Spleen (tissue), 11 donors: ENCODE measurements at regions not wholly inside any gene's neighbourhood (a gene's known extent, or its start where the extent isn't known, plus 50 kb on each side); places are given as distances from the start of the nearest gene placed in this dataset.

Experiments
- DNase-seq: peaks from one replicate; pipeline ENCODE4 v3.0.0-alpha.2; 2020
- H3K27ac ChIP-seq, 8 donors: fragments of 200-600 bp; sonication (generic) in 7 of 8; 1 replicate in 4 of 8; 2 replicates in 4 of 8; pipeline versions ENCODE4 v1.5.0 to v1.8.0; 2016 to 2021; ENCODE audit warnings: inconsistent platforms in 4 of 8, mild to moderate bottlenecking in 4 of 8, moderate library complexity in 1 of 8
- H3K27me3 ChIP-seq, 7 donors: fragments of 200-600 bp; sonication (generic) in 6 of 7; replicated peaks in 1 of 7; 1 replicate in 4 of 7; 2 replicates in 3 of 7; pipeline versions ENCODE4 v1.5.0 to v1.8.0; 2016 to 2021; ENCODE audit warnings: inconsistent platforms in 3 of 7, mild to moderate bottlenecking in 1 of 7
- H3K36me3 ChIP-seq, 6 donors: fragments of 200-600 bp; sonication (generic) in 5 of 6; 1 replicate in 4 of 6; 2 replicates in 2 of 6; pipeline versions ENCODE4 v1.5.0 to v1.8.0; 2016 to 2021; ENCODE audit warnings: inconsistent platforms in 2 of 6
- H3K4me1 ChIP-seq, 6 donors: fragments of 200-600 bp; sonication (generic) in 5 of 6; 1 replicate in 3 of 6; 2 replicates in 3 of 6; pipeline versions ENCODE4 v1.5.0 to v1.8.0; 2016 to 2021; ENCODE audit warnings: inconsistent platforms in 3 of 6
- H3K4me3 ChIP-seq, 8 donors: fragments of 200-600 bp; sonication (generic) in 7 of 8; 1 replicate in 4 of 8; 2 replicates in 4 of 8; pipeline versions ENCODE4 v1.5.0 to v1.8.0; 2016 to 2021; ENCODE audit warnings: inconsistent platforms in 4 of 8, mild to moderate bottlenecking in 4 of 8, moderate library complexity in 2 of 8
- H3K9me3 ChIP-seq, 8 donors: fragments of 200-600 bp; sonication (generic) in 7 of 8; 1 replicate in 4 of 8; 2 replicates in 4 of 8; pipeline versions ENCODE4 v1.5.0 to v1.8.0; 2016 to 2021; ENCODE audit warnings: inconsistent platforms in 4 of 8
- CTCF ChIP-seq, 11 experiments: fragments of 200-600 bp in 7 of 11; fragments of 450-650 bp in 4 of 11; sonication (generic) in 4 of 11; IDR thresholded peaks in 8 of 11; conservative IDR thresholded peaks in 3 of 11; 1 replicate in 7 of 11; 2 replicates in 4 of 11; pipeline versions ENCODE4 v1.4.0 to v1.8.0; 2016 to 2021; ENCODE audit warnings: antibody characterized with exemption in 11 of 11, inconsistent platforms in 4 of 11, mild to moderate bottlenecking in 1 of 11
- POLR2A ChIP-seq, 3 donors: fragments of 450-650 bp; IDR thresholded peaks; one replicate each; pipeline ENCODE4 v1.5.1; 2017; ENCODE audit warnings: antibody characterized with exemption in 3 of 3, mild to moderate bottlenecking in 1 of 3
- POLR2AphosphoS5 ChIP-seq, 3 donors: sonication (generic); formaldehyde crosslinking; IDR thresholded peaks; one replicate each; pipeline ENCODE4 v1.5.1; 2017; ENCODE audit warnings: antibody characterized with exemption in 3 of 3
- WGBS, 5 donors: extraction: QIAGEN DNeasy Blood & Tissue Kit in 3 of 5; methylation state at CpG; one replicate each; pipeline versions ENCODE4 v1.1.5 to v1.1.7; 2013 to 2018; 5-methylcytosine and 5-hydroxymethylcytosine counted together
- intact Hi-C: fragments of 100-400 bp; cut with DNase I; formaldehyde crosslinking; loops from one replicate; pipeline ENCODE4 v1.15.0; 2023; ENCODE audit warnings: low total_unique reads
- donor health status: healthy with polysubstance abuse.
- donor health status: DM: no; HTN: no; CAD: no; lungs with moderate emphysema.
- donor health status: DM: no; HTN: no; CAD: no.
- donor health status: Bipolar disorder and iron deficiency.
- donor health status: healthy.
- donor health status: DM: no; HTN: no; CAD: no.
- donor health status: DM: yes; HTN: yes; CAD: no.

DNA sequence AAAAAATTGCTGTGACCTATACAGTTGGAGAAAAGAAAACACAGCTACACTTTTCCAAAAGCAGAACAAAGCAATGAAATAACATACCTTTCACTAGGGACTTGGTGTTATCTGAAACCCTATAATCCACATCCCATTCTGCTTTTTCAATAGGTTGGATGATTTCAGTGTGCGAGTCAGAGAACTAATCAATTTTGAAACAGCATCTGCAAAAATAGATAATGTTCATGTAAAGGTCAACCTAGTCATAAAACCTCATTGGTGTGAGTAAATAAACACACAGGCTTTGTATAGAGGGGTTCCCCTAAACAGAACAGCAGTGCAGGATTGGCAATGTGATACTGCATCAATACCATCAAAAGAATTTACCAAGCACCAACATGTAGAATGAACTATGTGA is 173.0 kb upstream of the G2E3 start:
- intact Hi-C loops, result no loop called here
- no peak for DNase-seq

GRCh38 chr14:30387871-30388270 is 171.1 kb upstream of the G2E3 start:
- H3K9me3 ChIP-seq, result no peaks in the 10 kb centered on the region
- no peaks in the 10 kb centered on the region for H3K36me3 ChIP-seq
- intact Hi-C loops, result no loop called here
- DNase-seq, result no peak
- WGBS, 5 donors, result 53 to 73% (median 63%) methylated on average over 3 of the region's 3 CpGs
- TF ChIP-seq POLR2AphosphoS5 (IDR thresholded peaks at IDR 0.05) (no peak), POLR2A (IDR thresholded peaks at IDR 0.05) (no peak), CTCF (IDR thresholded peaks at IDR 0.05 in 8 of 11, conservative IDR thresholded peaks at IDR 0.05 in 3 of 11) (no peak)
- H3K4me3 ChIP-seq, result no peak overlapping the region
- H3K27ac ChIP-seq, result no peak overlapping the region
- no peaks in the 10 kb centered on the region for H3K27me3 ChIP-seq
- H3K4me1 ChIP-seq, result no peaks in the 10 kb centered on the region

More for the DNA sequence above, 173.0 kb upstream of the G2E3 start:
- H3K9me3 ChIP-seq, result no peaks in the 10 kb centered on the region
- WGBS, 5 donors, result 83 to 90% (median 86%) methylated on average over 1 of the region's 1 CpG
- H3K27ac ChIP-seq, result no peak overlapping the region
- H3K4me3 ChIP-seq, result no peak overlapping the region
- TF ChIP-seq POLR2A (IDR thresholded peaks at IDR 0.05) (no peak), POLR2AphosphoS5 (IDR thresholded peaks at IDR 0.05) (no peak), CTCF (IDR thresholded peaks at IDR 0.05 in 8 of 11, conservative IDR thresholded peaks at IDR 0.05 in 3 of 11) (no peak)
- no peaks in the 10 kb centered on the region for H3K4me1 ChIP-seq
- H3K27me3 ChIP-seq, result no peaks in the 10 kb centered on the region
- no peaks in the 10 kb centered on the region for H3K36me3 ChIP-seq

DNA sequence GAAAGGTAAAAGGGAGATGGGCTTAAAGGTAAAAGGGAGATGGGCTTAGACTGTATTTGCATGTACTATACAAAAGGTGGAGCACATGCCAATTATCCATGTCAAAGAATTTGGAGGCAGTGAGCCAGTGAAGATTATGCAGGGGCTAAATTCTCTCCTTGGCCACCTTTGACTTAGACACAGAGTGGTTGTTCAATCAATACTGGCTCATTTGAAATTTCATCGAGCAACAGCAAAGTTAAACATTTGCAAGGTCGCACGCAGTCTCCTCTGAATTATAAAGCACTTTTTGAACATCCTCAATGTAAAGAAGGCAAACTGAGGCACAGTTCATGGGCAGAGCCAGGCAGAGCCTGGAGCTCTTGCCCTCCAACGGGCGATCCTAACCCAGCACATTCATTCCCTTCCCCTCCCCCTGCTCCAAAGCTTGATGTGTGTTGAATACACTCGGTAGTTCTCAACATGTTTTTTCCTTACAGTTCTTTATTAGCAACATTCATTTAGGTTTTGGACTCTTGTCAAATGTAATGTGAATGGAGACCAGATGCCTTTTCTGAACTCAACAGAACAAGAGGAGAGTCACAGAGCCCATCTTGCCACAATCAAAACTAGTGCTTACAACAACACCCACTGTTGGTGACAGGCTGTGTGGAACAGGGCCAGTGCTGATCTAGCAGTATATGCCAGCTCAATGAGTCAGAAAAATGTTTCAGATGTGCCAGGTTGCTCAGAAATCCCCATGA is 169.7 kb upstream of the G2E3 start:
- 83 to 93% (median 90%) methylated on average over 6 of the region's 6 CpGs for WGBS, 5 donors
- no peak overlapping the region for H3K4me3 ChIP-seq

More for the DNA sequence above, 169.7 kb upstream of the G2E3 start:
- H3K27me3 ChIP-seq, result no peaks in the 10 kb centered on the region
- no peaks in the 10 kb centered on the region for H3K4me1 ChIP-seq
- DNase-seq, result no peak
- H3K36me3 ChIP-seq, result no peaks in the 10 kb centered on the region
- no peak for TF ChIP-seq CTCF (IDR thresholded peaks at IDR 0.05 in 8 of 11, conservative IDR thresholded peaks at IDR 0.05 in 3 of 11)
- TF ChIP-seq POLR2A (IDR thresholded peaks at IDR 0.05), result no peak
- TF ChIP-seq POLR2AphosphoS5 (IDR thresholded peaks at IDR 0.05), result no peak
- H3K9me3 ChIP-seq, result no peaks in the 10 kb centered on the region
- H3K27ac ChIP-seq, result no peak overlapping the region
- intact Hi-C loops, result no loop called here
